ENCODE measurements at regions not wholly inside any gene's neighbourhood (a gene's known extent, or its start where the extent isn't known, plus 50 kb on each side); places are given as distances from the start of the nearest gene placed in this dataset.
A peak's percentile ranks its signal among the peaks of the same experiment; 100 is the strongest.

GRCh38 chrX:10747975-10748374 is 127.6 kb upstream of the MID1 start:
- no peak for DNase-seq (ENCODE audit: low read depth)

GRCh38 chrX:10749113-10749512 is 128.7 kb upstream of the MID1 start:
- DNase-seq (ENCODE audit: low read depth) = no peak

- DNase-seq (ENCODE audit: low read depth) = no peak
Observed at GRCh38 chrX:10750581-10750980, 130.2 kb upstream of the MID1 start.

- DNase-seq (ENCODE audit: low read depth) = no peak
Observed at GRCh38 chrX:10753116-10753515, 132.7 kb upstream of the MID1 start.

- DNase-seq (ENCODE audit: low read depth) = no peak
Observed at GRCh38 chrX:10754445-10754844, 134.1 kb upstream of the MID1 start.

GRCh38 chrX:10755439-10756334 is 135.3 kb upstream of the MID1 start:
- DNase-seq (ENCODE audit: low read depth) = peak; percentile 76

GRCh38 chrX:10756441-10756840 is 136.1 kb upstream of the MID1 start:
- peak; percentile 87 for DNase-seq (ENCODE audit: low read depth)

- no peak for DNase-seq (ENCODE audit: low read depth)
Observed at GRCh38 chrX:10759141-10759799, 138.9 kb upstream of the MID1 start.

GRCh38 chrX:10761447-10761846 is 141.1 kb upstream of the MID1 start:
- DNase-seq (ENCODE audit: low read depth) = no peak

- peak; percentile 35 for DNase-seq (ENCODE audit: low read depth)
Observed at GRCh38 chrX:10769195-10769594, 148.8 kb upstream of the MID1 start.

GRCh38 chrX:10769696-10770619 is 149.6 kb upstream of the MID1 start:
- DNase-seq (ENCODE audit: low read depth) = peak; percentile 22

- DNase-seq (ENCODE audit: low read depth) = no peak
Observed at GRCh38 chrX:10773318-10773717, 152.9 kb upstream of the MID1 start.

GRCh38 chrX:10781847-10782530 is 161.6 kb upstream of the MID1 start:
- DNase-seq (ENCODE audit: low read depth) = no peak

GRCh38 chrX:10783451-10783995 is 163.1 kb upstream of the MID1 start:
- DNase-seq (ENCODE audit: low read depth) = no peak

- DNase-seq (ENCODE audit: low read depth) = no peak
Observed at GRCh38 chrX:10787264-10787663, 166.9 kb upstream of the MID1 start.

GRCh38 chrX:10794203-10794630 is 173.8 kb upstream of the MID1 start:
- no peak for DNase-seq (ENCODE audit: low read depth)

- DNase-seq (ENCODE audit: low read depth) = peak; percentile 53
Observed at GRCh38 chrX:10795721-10796120, 175.3 kb upstream of the MID1 start.

- DNase-seq (ENCODE audit: low read depth) = peak; percentile 40
Observed at GRCh38 chrX:10797466-10797865, 177.1 kb upstream of the MID1 start.

- DNase-seq (ENCODE audit: low read depth) = no peak
Observed at GRCh38 chrX:10798041-10798440, 177.7 kb upstream of the MID1 start.

- no peak for DNase-seq (ENCODE audit: low read depth)
Observed at GRCh38 chrX:10800796-10801195, 180.4 kb upstream of the MID1 start.

GRCh38 chrX:10811111-10811510 is 190.7 kb upstream of the MID1 start:
- no peak for DNase-seq (ENCODE audit: low read depth)

All from amniotic epithelial cell (primary cell).